ENCODE measurements at regions not wholly inside any gene's neighbourhood (a gene's known extent, or its start where the extent isn't known, plus 50 kb on each side); places are given as distances from the start of the nearest gene placed in this dataset.

DNA sequence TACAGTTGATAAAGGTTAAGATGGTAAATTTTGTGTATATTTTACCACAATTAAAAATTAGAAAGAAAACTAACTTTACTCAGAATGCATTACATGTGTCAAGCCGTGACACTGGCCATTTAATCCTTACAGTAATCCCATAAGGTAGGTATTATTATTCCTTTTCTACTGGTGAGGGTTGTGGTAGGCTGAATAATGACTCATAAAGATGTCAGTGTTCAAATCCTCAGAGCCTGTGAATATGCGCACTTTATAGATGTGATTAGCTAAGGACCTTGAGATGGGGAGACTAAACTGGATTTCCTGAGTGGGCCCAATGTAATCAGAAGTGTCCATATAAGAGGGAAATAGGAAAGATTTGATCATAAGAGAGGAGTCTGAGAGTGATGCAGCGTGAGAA lies 288.1 kb downstream of the TMEM167A start:
- TF ChIP-seq, protein P1, sequence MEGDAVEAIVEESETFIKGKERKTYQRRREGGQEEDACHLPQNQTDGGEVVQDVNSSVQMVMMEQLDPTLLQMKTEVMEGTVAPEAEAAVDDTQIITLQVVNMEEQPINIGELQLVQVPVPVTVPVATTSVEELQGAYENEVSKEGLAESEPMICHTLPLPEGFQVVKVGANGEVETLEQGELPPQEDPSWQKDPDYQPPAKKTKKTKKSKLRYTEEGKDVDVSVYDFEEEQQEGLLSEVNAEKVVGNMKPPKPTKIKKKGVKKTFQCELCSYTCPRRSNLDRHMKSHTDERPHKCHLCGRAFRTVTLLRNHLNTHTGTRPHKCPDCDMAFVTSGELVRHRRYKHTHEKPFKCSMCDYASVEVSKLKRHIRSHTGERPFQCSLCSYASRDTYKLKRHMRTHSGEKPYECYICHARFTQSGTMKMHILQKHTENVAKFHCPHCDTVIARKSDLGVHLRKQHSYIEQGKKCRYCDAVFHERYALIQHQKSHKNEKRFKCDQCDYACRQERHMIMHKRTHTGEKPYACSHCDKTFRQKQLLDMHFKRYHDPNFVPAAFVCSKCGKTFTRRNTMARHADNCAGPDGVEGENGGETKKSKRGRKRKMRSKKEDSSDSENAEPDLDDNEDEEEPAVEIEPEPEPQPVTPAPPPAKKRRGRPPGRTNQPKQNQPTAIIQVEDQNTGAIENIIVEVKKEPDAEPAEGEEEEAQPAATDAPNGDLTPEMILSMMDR (IDR thresholded peaks at IDR 0.05; ENCODE audit: low read depth, low read length): no peak
- TF ChIP-seq EZH2phosphoT487 (IDR thresholded peaks at IDR 0.05; ENCODE audit: low read depth): no peak
